HG02798 (cell line): ENCODE measurements at regions not wholly inside any gene's neighbourhood (a gene's known extent, or its start where the extent isn't known, plus 50 kb on each side); places are given as distances from the start of the nearest gene placed in this dataset.
"Not testable (repeated sequence)": the region's sequence is repeated elsewhere in the genome, so short reads cannot be mapped to it uniquely, and the experiment has no call there.

Experiments
- ATAC-seq: cut with Tn5 transposase; IDR thresholded peaks from one replicate; pipeline ENCODE4 v1.9.1; 2021; ENCODE audit warnings: mild to moderate bottlenecking; ENCODE audit not compliant: unreplicated experiment, poor library complexity

DNA sequence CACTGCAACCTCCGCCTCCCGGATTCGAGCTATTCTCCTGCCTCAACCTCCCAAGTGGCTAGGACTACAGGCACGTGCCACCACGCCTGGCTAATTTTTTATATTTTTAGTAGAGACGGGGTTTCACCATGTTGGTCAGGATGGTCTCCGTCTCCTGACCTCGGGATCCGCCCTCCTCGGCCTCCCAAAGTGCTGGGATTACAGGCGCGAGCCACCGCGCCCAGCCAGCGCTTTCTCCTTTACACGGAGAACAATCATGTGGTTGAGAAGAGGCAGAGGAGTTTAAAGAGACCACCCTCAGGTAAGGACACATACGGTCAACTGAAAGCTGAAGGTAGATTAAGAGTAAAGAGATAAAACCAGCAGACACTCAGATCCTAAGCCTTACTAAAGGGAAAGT, 1673.7 kb upstream of the PIK3C3 start:
- ATAC-seq = not testable (repeated sequence)

DNA sequence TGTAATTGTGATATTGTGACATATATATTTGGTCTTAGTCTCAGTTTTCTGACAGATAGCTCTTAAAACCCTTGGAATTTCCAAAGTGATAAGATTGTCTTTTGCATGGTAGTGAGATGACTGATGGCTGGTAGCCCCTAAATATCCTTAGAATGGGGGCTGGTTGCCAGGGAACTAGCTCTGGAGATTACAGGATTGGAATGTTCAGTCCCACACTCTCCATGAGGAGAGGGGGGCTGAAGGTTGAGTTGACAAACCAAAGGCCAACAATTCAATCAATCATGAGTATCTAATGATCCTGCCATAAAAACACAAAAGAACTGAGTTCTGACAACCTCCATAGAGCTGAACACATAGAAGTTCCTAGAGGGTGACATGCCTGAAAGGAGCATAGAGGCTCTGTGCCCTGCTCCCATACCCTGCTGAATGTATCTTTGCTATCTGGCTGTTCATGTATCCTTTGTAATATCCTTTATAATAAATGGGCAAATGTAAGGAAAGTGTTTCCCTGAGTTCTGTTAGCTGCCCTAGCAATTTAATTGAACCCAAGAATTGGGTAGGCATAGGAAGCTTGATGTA, 1680.3 kb upstream of the PIK3C3 start:
- ATAC-seq = no peak

DNA sequence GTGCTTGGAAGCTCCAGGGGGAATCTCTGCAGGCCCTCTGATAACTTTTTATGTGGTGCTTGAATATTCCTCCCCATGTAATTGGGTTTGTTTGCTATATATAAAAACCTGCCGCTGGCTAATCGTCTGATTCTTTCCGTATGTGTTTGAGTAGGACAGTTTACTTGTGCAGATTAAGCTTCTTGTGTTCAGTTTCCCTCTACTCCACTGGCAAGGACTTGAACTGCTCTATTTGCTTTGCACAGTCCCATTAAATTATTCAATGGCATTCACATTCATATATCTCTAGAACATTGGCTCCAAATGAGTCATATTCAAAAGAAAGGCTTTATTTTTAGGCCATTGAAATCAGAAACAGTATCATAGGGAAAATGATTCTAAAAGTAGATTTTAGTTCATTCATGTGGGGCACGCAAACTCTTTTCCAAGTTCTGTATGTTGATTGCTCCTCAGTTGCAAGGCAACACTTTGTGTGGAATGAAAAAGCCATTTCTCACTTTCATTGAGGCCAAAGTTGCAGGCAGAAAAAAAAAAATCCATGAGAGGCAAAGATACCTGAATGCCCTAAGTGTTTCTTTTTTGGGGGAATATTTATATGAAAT, 1682.3 kb upstream of the PIK3C3 start:
- no peak for ATAC-seq

DNA sequence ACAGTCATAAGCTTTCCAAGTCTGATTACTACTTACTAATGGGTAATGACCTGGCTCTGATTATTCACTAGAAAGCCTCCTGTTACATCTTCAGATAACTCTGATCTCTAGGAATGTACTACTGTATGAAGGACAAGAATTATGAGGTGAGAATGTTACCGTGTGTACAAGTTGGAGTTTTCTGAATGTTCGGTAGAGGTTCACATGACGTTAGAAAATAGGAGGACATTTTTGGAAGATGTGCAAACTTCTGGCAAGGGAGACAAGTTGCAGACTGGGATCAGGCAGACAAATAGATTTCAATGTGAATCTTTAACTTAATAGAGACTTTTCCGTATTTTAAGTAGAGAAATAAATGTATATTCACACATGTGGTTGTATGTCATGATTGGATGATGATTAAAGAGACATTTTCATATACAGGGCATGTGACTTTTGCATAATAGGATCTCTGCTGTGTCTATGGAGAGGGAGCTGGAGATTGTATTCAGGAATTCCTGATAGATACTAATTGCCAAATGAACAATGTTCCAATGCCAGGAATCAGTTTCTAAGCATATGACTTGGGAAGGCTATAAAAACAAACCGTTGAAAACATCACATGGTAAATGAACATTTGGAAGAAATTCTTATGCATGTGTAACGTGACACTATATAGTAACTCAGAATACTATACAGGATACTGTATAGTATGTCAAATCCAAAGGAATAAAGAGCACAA, 1695.8 kb upstream of the PIK3C3 start:
- no peak for ATAC-seq

DNA sequence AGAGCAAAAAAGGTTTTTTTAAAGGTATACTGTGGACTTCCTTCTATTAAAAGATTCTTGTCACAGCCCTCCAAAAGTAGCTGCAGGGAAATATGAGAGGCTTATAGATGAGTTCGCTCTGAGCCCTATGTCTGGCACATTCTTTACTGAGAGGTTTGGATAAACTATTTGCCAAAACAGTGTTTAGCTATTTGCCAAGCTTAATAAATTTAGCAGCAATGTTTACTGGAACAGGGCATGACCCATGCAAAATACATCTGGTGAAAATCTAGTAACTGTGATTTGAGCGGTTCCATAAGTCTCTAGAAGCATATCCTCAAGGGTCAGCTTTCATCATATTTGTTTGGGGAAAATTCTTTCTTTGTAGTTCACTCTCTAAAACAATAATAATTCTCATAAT, 1696.7 kb upstream of the PIK3C3 start:
- no peak for ATAC-seq

DNA sequence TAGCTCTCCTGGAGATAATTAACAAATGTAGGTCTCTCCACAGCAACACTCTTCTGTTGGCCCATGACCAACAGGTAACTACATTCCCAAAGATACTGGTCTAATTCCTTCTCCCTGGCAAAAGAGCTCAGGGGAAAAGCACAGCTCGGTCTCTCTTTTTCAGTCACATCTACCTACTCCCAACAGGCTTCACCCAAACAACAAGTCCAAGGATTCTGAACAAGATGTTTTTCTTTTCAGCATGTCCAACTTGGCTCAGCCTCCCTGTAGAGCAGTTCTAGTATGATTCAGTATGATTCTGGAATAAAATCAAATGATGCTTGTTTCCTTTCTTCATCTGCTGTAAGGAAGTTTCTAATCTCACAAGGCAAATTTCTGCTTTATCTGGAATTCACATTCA, 1704.8 kb upstream of the PIK3C3 start:
- no peak for ATAC-seq

DNA sequence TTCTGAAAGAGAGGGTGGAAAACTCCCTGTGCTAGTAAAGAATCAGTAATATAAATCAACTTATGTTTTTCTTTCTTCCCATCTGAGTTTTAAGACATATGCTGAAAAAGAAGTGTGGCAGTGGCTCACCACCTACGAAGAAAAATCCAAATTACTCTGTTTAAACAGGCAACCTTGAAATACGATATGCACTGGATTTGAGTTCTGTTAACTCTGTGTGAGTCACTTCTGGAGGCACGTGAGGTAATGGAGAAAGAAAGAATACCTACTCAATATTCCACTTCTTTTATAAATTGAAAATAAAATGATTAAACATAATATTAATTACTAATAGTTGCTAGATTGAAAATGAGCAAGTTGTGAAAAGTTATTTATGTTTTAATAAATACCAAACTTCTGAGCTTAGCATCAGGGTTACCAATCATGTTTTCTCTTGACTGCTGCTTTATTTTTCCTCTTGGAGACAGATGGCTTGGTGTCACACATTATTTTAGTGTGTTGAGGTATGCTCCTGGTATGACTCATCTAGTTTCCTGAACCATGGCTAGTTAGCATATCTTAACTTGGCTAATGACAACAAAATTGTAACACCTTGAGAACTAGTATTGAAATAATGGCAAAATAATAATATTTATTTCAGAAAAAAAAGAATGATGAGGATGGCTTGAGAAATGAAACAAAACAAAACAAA, 1705.5 kb upstream of the PIK3C3 start:
- ATAC-seq = no peak

DNA sequence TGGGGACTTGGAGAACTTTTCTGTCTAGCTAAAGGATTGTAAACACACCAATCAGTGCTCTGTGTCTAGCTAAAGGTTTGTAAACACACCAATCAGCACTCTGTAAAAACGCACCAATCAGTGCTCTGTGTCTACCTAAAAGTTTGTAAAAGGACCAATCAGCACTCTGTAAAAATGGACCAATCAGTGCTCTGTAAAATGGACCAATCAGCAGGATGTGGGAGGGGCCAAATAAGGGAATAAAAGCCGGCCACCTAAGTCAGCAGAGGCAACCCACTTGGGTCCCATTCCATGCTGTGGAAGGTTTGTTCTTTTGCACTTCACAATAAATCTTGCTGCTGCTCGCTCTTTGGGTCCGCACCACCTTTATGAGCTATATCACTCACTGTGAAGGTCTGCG, 1709.4 kb upstream of the PIK3C3 start:
- not testable (repeated sequence) for ATAC-seq

DNA sequence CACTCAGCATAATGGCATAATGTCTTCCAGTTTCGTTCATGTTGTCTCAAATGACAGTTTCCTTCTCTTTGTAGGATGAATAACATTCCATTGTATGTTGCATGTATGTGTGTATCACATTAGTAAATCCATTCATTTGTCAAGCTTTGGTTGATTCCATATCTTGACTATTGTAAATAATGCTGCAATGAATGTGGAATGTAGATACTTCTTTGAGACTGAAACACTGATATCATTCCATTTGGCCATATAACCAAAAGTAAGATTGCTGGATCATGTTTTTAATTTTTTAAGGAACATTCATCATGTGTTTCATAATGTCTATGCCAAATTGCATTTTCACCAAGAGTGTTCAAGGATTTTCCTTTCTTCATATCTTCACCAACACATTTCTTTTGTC, 1711.4 kb upstream of the PIK3C3 start:
- no peak for ATAC-seq

DNA sequence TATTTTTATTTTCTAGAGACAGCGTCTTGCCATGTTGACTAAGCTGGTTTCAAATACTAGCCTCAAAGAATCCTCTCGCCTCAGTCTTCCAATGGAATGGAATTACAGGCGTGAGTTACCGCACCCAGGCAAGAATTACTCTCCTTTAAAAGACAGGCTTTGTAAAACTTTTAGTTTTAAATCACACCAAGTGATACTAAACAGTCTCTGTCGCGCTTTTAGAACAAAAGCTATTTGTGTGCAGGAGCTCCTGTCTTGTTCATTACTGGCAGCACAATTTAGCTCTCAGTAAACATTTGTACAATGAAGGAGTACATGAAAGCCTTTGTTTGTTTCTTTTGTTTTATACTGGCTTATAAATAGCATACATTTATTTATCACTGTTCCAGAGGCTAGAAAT, 1719.2 kb upstream of the PIK3C3 start:
- ATAC-seq = no peak

DNA sequence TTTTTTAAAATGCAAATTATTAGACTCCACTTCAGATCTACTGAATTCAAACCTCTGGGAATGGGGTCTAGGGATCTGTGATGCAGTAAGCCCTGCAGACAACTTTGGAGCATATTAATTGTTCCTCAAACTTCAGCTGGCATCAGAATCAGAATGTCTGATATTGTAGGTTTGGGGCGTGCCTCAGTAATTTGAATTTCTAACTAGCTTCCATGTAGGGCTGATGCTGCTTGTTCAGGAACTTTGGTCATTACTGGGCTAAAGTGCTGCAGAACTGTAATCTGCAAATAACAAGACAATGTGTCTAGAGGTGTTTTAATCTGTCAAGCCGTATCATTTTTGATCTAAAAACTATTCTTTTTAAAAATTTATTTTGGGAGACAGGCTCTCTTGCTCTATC, 1719.7 kb upstream of the PIK3C3 start:
- ATAC-seq = no peak

DNA sequence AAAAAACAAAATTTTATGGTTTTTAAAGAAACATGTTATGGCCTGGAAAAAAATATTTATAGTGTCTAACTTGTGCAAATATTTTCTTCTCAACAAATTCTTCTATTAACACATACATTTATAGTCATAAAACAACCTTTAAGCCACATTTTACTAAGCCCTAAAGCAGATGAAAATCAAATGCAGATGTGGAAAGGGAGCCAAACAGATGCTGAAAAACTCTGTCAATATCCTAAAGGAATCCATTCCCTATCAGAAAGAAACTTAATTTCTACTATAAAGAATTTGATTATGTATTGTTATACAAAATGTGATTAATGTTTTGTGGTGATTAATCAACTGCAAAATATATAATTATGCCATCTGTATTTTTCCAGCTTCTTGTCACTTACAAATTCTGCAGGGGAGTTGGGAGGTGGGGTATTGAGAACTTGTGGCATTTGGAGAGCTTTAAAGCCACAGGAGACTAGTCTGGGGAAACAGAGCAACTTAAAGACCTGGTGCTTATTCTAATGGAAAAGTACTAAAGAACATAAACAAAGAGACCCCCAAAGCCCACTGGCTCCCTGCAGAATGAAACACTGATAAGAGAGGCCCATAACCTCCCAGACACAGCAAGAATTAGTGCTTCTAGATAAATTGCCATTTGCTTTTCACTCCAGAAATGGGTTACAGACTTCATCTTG, 1721.0 kb upstream of the PIK3C3 start:
- ATAC-seq = no peak

DNA sequence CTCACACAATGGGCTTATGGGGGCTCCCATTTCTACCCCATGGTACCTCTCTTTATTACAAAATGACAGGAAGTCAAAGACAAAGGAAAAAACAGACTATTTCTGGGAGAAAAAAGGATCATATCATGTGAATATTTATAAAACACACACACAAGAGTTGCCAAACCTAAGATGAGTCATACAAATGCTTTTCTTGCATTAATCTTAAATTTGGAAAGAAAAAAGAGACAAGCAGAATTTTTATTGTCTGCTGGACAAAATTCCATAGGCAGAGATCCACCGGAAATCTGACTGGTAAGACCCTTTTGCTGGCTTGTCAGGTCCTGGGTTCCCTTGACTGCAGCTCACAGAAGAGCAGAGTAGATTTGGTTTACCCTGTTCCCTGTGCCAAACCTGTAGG, 1732.3 kb upstream of the PIK3C3 start:
- no peak for ATAC-seq

DNA sequence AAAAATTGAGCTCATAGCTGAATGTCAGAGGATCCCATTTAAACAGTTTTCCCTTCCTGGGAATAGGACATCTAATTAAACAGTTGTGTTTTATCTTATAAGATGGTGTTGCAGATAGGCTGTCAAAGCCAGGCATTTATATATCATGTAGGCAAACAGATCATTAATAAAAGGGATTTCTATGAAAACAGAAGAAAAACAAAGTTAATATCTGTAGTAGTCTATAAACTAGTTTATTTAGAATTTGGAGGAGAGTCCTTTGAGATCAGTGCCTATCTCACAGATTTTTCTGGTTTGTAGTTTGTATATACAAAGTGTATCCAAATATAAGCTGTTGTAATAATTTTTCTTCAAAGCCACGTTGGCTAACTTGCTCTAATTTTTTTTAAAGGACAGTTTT, 1738.2 kb upstream of the PIK3C3 start:
- no peak for ATAC-seq

DNA sequence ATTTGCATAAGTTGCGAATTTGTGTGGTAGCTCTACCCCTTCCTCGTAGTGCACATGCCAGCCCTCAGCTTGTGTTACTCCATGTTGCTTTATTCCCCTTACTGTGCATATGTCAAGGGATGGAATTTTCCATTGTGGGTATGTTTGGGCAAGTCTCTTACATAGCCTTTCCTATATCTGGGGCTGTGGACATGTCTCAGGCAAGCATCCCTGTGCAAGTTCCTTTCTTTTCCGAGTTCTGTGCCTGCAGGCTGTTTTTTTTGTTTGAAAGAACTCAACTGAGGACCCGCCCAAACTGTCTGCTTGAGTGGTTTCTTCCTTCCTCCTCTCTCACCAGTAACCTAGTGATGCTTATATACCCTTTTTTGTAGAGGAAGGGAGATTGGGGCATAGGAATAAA, 1739.1 kb upstream of the PIK3C3 start:
- no peak for ATAC-seq

DNA sequence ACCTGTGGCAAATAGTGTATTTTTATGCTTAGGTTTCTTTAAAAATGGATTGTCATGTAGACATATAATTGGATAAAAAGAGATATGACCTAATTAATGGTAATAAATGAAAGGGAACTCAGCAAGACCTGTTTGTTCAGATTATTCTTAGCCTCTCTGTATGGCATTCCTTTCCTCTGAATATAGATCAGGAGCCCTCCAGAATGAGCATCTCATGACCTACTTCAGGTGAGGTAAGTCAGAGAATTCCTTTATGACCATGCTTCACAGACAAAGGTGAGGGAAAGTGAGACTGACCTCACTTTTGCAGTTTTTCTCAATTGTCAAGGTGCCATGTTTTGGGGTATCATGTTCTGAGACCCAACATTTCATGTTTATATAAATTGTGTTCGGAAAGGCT, 1744.3 kb upstream of the PIK3C3 start:
- no peak for ATAC-seq

DNA sequence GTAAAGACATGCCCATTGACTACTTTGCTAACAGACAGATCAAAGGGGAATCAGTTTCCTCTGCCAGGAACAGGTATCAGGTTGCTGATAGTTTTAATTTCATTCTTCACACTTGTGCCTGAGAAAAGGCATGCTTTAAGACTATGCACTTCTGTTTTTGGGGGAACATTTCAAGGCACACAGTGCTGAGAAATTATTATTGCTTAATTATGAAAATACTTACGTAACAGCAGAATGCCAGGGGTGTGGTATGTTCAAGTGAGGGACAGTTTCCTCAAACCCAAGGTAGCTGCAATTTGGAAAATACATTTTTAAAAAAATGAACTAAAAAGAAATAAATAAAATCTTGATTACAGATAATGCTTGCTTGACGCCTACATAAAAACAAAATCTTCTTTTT, 1746.1 kb upstream of the PIK3C3 start:
- ATAC-seq = no peak

DNA sequence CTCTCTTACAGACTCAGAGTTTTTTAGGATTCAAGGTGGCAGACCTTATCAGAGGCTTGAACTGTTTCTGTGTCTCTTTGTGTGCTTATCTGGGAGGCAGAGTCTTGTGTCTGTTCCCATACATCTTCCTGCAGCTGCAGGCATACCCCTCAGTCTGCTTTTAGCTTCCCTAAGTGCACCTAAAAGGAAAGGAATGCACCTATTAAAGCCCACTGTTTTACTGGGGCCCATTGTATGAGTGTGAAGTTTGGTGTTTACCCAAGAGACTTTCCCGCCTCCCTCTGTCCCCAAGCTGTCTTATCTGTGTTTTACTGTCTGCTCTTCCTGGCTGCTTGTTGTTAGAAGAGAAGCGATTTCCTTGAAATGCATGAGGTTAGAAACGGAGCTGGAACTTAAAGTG, 1757.3 kb upstream of the PIK3C3 start:
- ATAC-seq = no peak

DNA sequence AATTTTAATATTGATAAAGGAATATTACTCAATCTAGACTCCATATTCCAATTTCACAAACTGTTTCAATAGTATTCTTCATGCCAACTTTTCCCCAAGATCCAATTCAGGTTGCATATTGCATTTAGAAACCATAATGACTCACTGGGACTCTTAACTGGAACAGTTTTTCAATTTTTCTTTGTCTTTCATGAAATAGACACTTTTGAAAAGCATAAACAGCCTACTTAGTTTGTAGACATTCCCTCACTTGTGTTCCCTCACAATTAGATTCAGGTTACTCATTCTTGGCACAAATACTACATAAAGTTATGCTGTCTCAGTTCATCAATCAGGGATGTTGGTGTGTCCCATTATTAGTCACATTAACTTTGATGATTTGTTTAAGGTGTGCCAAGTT, 1768.4 kb upstream of the PIK3C3 start:
- no peak for ATAC-seq

DNA sequence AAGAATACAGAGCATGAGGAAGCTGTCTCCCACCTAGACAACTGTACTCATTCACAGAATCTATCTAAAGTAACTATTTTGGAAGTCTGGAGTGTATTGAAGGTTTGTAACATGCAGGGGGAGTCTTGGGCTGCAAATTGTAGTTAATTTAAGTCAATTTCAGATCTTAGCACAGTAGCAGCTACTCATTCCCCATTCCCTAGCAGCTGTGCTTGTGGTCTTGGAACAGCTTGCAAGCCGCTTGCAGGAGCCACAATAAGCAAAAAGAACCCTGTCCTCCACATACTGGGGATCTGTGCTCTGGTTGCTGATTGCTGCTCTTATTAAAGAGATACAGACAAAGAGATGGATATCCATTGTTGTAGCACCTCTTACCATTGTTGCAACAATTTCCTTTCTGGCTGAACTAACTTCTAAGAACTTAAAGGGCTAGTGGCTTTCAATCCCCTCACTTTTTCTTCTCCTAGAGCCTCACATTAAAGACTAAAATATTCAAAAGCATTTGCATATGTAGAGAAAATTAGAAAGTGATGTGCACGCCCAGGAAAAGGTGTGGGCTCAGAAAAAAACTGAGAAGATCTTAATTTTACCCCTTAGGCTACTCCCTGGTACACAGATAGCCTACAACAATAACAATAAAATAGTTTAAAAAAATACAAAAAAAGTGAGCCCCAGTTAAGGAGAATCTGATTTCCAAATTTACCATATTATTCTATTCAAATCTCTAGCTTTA, 1775.1 kb upstream of the PIK3C3 start:
- ATAC-seq = no peak
